GM23338 (cell line): ENCODE measurements at regions not wholly inside any gene's neighbourhood (a gene's known extent, or its start where the extent isn't known, plus 50 kb on each side); places are given as distances from the start of the nearest gene placed in this dataset.

Experiments
- ATAC-seq: fragments of 200-7000 bp; cut with Tn5 transposase; 3 replicates; pipeline ENCODE4 v1.9.1; 2020
- DNase-seq: peaks from one replicate; pipeline ENCODE4 v3.0.0-alpha.2; 2015; ENCODE audit warnings: low spot score
- H2AFZ ChIP-seq: fragments of 200-600 bp; sonication (generic); 2 replicates; pipeline ENCODE4 v1.8.0; 2016; ENCODE audit warnings: antibody characterized with exemption, mild to moderate bottlenecking, moderate library complexity
- H3F3A ChIP-seq: fragments of 200-600 bp; sonication (generic); replicated peaks from 2 replicates; pipeline ENCODE4 v1.8.0; 2017; ENCODE audit warnings: antibody characterized with exemption, mixed run types, low read depth
- H3K27ac ChIP-seq: fragments of 200-600 bp; sonication (generic); 2 replicates; pipeline ENCODE4 v1.6.1; 2016; ENCODE audit warnings: low read depth
- H3K27me3 ChIP-seq: fragments of 200-600 bp; sonication (generic); 2 replicates; pipeline ENCODE4 v1.8.0; 2016; ENCODE audit warnings: mild to moderate bottlenecking, mixed run types, moderate library complexity; ENCODE audit not compliant: insufficient read depth
- H3K36me3 ChIP-seq: fragments of 200-600 bp; sonication (generic); 2 replicates; pipeline ENCODE4 v1.8.0; 2016; ENCODE audit warnings: mild to moderate bottlenecking; ENCODE audit not compliant: insufficient read depth
- H3K4me1 ChIP-seq: fragments of 200-600 bp; sonication (generic); 2 replicates; pipeline ENCODE4 v1.8.0; 2016; ENCODE audit warnings: mild to moderate bottlenecking, moderate library complexity; ENCODE audit not compliant: insufficient read depth
- H3K4me2 ChIP-seq: fragments of 200-600 bp; sonication (generic); 2 replicates; pipeline ENCODE4 v1.7.1; 2017; ENCODE audit warnings: mixed run types
- H3K4me3 ChIP-seq: fragments of 200-600 bp; sonication (generic); 2 replicates; pipeline ENCODE4 v1.6.1; 2016; ENCODE audit warnings: mixed run types
- H3K79me2 ChIP-seq: fragments of 200-600 bp; sonication (generic); replicated peaks from 2 replicates; pipeline ENCODE4 v1.8.0; 2017; ENCODE audit warnings: mild to moderate bottlenecking; ENCODE audit not compliant: insufficient read depth
- H3K9me2 ChIP-seq: fragments of 200-600 bp; sonication (generic); 2 replicates; pipeline ENCODE4 v1.8.0; 2017; ENCODE audit not compliant: insufficient read depth
- H4K20me1 ChIP-seq: fragments of 200-600 bp; sonication (generic); replicated peaks from 2 replicates; pipeline ENCODE4 v1.8.0; 2017; ENCODE audit warnings: mild to moderate bottlenecking; ENCODE audit not compliant: insufficient read depth
- H3K27ac Mint-ChIP-seq: 2 replicates; pipeline ENCODE4 v1.8.0; 2020; ENCODE audit warnings: inconsistent platforms, mild to moderate bottlenecking, moderate library complexity, mixed read lengths
- H3K27me3 Mint-ChIP-seq: 3 replicates; pipeline ENCODE4 v1.8.0; 2022; ENCODE audit warnings: low read depth, mild to moderate bottlenecking, moderate library complexity, mixed read lengths, inconsistent platforms; ENCODE audit not compliant: insufficient read depth, poor library complexity
- H3K36me3 Mint-ChIP-seq: 3 replicates; pipeline ENCODE4 v1.8.0; 2021; ENCODE audit warnings: low read depth, mild to moderate bottlenecking, inconsistent platforms, moderate library complexity, mixed read lengths
- H3K4me1 Mint-ChIP-seq: 3 replicates; pipeline ENCODE4 v1.8.0; 2020; ENCODE audit warnings: mild to moderate bottlenecking, inconsistent platforms, mixed read lengths
- H3K4me3 Mint-ChIP-seq: 3 replicates; pipeline ENCODE4 v1.8.0; 2021; ENCODE audit warnings: moderate library complexity, mild to moderate bottlenecking, inconsistent platforms, mixed read lengths
- H3K9me3 Mint-ChIP-seq: 3 replicates; pipeline ENCODE4 v1.8.0; 2020; ENCODE audit warnings: moderate library complexity, mild to moderate bottlenecking, inconsistent platforms, mixed read lengths
- CREB1 ChIP-seq: fragments of 250-450 bp; sonication (Bioruptor Pico); IDR thresholded peaks from 2 replicates; pipeline ENCODE4 v1.5.0; 2020; ENCODE audit warnings: low read depth, mild to moderate bottlenecking, moderate library complexity
- CTCF ChIP-seq, 2 experiments: fragments of 200-600 bp in 1 of 2; sonication (generic) in 1 of 2; conservative IDR thresholded peaks; 2 replicates each; pipeline versions ENCODE4 v1.5.1 to v1.6.1; 2016 to 2017; ENCODE audit warnings: antibody characterized with exemption in 2 of 2, low read depth in 2 of 2, mild to moderate bottlenecking in 2 of 2, moderate library complexity in 1 of 2
- ETS1 ChIP-seq: IDR thresholded peaks from 2 replicates; pipeline ENCODE4 v1.6.1; 2016; ENCODE audit warnings: antibody characterized with exemption
- EZH2 ChIP-seq: fragments of 200-600 bp; sonication (generic); IDR thresholded peaks from one replicate; pipeline ENCODE4 v1.8.0; 2017; ENCODE audit warnings: antibody characterized with exemption, mild to moderate bottlenecking, low read depth; ENCODE audit not compliant: unreplicated experiment
- EZH2phosphoT487 ChIP-seq: fragments of 200-600 bp; sonication (generic); IDR thresholded peaks from one replicate; pipeline ENCODE4 v1.8.1; 2018; ENCODE audit warnings: antibody characterized with exemption; ENCODE audit not compliant: unreplicated experiment
- JUNB ChIP-seq: IDR thresholded peaks from one replicate; pipeline ENCODE4 v1.6.1; 2016; ENCODE audit warnings: antibody characterized with exemption; ENCODE audit not compliant: unreplicated experiment
- NANOG ChIP-seq: IDR thresholded peaks from 2 replicates; pipeline ENCODE4 v1.6.1; 2016; ENCODE audit warnings: antibody characterized with exemption, borderline replicate concordance
- POLR2AphosphoS5 ChIP-seq: IDR thresholded peaks from 2 replicates; pipeline ENCODE4 v1.6.1; 2016; ENCODE audit warnings: antibody characterized with exemption, low read depth
- REST ChIP-seq: IDR thresholded peaks from one replicate; pipeline ENCODE4 v1.6.1; 2018; ENCODE audit warnings: antibody characterized with exemption; ENCODE audit not compliant: unreplicated experiment
- STAT1 ChIP-seq: IDR thresholded peaks from one replicate; pipeline ENCODE4 v1.6.1; 2016; ENCODE audit warnings: antibody characterized with exemption; ENCODE audit not compliant: unreplicated experiment
- ZNF114 ChIP-seq: fragments of 250-450 bp; sonication (Bioruptor Pico); IDR thresholded peaks from 2 replicates; pipeline ENCODE4 v1.5.0; 2020; ENCODE audit warnings: mild to moderate bottlenecking, moderate library complexity
- ZNF331 ChIP-seq: fragments of 250-450 bp; sonication (Bioruptor Pico); IDR thresholded peaks from 2 replicates; pipeline ENCODE4 v1.5.0; 2020; ENCODE audit warnings: low read depth, mild to moderate bottlenecking, moderate library complexity
- ZNF462 ChIP-seq: fragments of 250-450 bp; sonication (Bioruptor Pico); IDR thresholded peaks from 2 replicates; pipeline ENCODE4 v1.5.0; 2020; ENCODE audit warnings: mild to moderate bottlenecking, moderate library complexity

GRCh38 chr11:69915151-69915500 is 95.9 kb upstream of the FGF3 start:
- H3K4me1 Mint-ChIP-seq: peaks cover 4% of the 10 kb centered on the region; the same call in 2 of the 3 replicates
- H3K4me3 Mint-ChIP-seq: no peak overlapping the region
- no peaks in the 10 kb centered on the region for H3K9me3 Mint-ChIP-seq
- no peaks in the 10 kb centered on the region for H3K79me2 ChIP-seq
- no peak for TF ChIP-seq NANOG
- TF ChIP-seq POLR2AphosphoS5: no peak
- TF ChIP-seq ZNF331: no peak
- no peak for TF ChIP-seq CREB1
- no peak for TF ChIP-seq ZNF462
- TF ChIP-seq ZNF114 (CRISPR knock-in tag): no peak
- TF ChIP-seq STAT1: no peak
- no peak for TF ChIP-seq REST
- TF ChIP-seq CTCF (conservative IDR thresholded peaks at IDR 0.05; ENCODE audit: low read depth in 2 of 2): no peak
- TF ChIP-seq EZH2phosphoT487: no peak
- no peak for TF ChIP-seq EZH2
- TF ChIP-seq ETS1: no peak
- no peak for TF ChIP-seq JUNB
- DNase-seq: no peak
- ATAC-seq: no peak
- no peak overlapping the region for H2AFZ ChIP-seq
- no peaks in the 10 kb centered on the region for H3F3A ChIP-seq
- no peak overlapping the region; the same call in 1 of the 2 replicates for H3K27ac Mint-ChIP-seq
- H3K36me3 Mint-ChIP-seq: no peaks in the 10 kb centered on the region
- H3K9me2 ChIP-seq: no peaks in the 10 kb centered on the region
- peaks cover 23% of the 10 kb centered on the region for H3K27me3 Mint-ChIP-seq
- H3K4me2 ChIP-seq: no peak overlapping the region
- no peak overlapping the region for H3K27ac ChIP-seq
- H3K27me3 ChIP-seq: peaks cover 7% of the 10 kb centered on the region; the same call in 1 of the 2 replicates
- no peaks in the 10 kb centered on the region for H3K36me3 ChIP-seq
- no peaks in the 10 kb centered on the region for H3K4me1 ChIP-seq
- no peaks in the 10 kb centered on the region for H4K20me1 ChIP-seq
- H3K4me3 ChIP-seq: no peak overlapping the region
